Ishikawa (cell line): ENCODE measurements at regions not wholly inside any gene's neighbourhood (a gene's known extent, or its start where the extent isn't known, plus 50 kb on each side); places are given as distances from the start of the nearest gene placed in this dataset.

Source experiments
- EP300 ChIP-seq: IDR thresholded peaks from 2 replicates; pipeline ENCODE4 v1.6.1; 2012; ENCODE audit warnings: borderline replicate concordance
- MAX ChIP-seq: IDR thresholded peaks from 2 replicates; pipeline ENCODE4 v1.6.1; 2012
- REST ChIP-seq: IDR thresholded peaks from 2 replicates; pipeline ENCODE4 v1.6.1; 2012; ENCODE audit warnings: low read depth, mild to moderate bottlenecking
- TAF1 ChIP-seq: IDR thresholded peaks from 2 replicates; pipeline ENCODE4 v1.6.1; 2012; ENCODE audit warnings: low read depth, mild to moderate bottlenecking

- TF ChIP-seq TAF1: no peak
- no peak for TF ChIP-seq EP300
- TF ChIP-seq MAX: no peak
- TF ChIP-seq REST: no peak
These were observed 284.9 kb downstream of the INSIG2 start for GRCh38 chr2:118372886-118373830.
